GM18867 (cell line): ENCODE measurements at regions not wholly inside any gene's neighbourhood (a gene's known extent, or its start where the extent isn't known, plus 50 kb on each side); places are given as distances from the start of the nearest gene placed in this dataset.

Experiments
- ATAC-seq: cut with Tn5 transposase; IDR thresholded peaks from one replicate; pipeline ENCODE4 v1.9.1; 2021; ENCODE audit warnings: mild to moderate bottlenecking, moderate library complexity; ENCODE audit not compliant: unreplicated experiment

GRCh38 chr15:46383978-46384377, 749.1 kb downstream of the SQOR start:
- no peak for ATAC-seq

GRCh38 chr15:46386356-46386755, 751.5 kb downstream of the SQOR start:
- ATAC-seq, result no peak

- ATAC-seq, result no peak
Observed at GRCh38 chr15:46389739-46390138, 754.9 kb downstream of the SQOR start.

- no peak for ATAC-seq
Observed at GRCh38 chr15:46394463-46394862, 759.6 kb downstream of the SQOR start.

- no peak for ATAC-seq
Observed at GRCh38 chr15:46408312-46408711, 773.5 kb downstream of the SQOR start.

GRCh38 chr15:46409841-46410301, 775.0 kb downstream of the SQOR start:
- ATAC-seq, result no peak

- ATAC-seq, result no peak
Observed at GRCh38 chr15:46410705-46411104, 775.9 kb downstream of the SQOR start.

- ATAC-seq, result no peak
Observed at GRCh38 chr15:46411900-46412299, 777.1 kb downstream of the SQOR start.

GRCh38 chr15:46413799-46414198, 779.0 kb downstream of the SQOR start:
- no peak for ATAC-seq

GRCh38 chr15:46416544-46416943, 781.7 kb downstream of the SQOR start:
- no peak for ATAC-seq

GRCh38 chr15:46420990-46421389, 786.2 kb downstream of the SQOR start:
- ATAC-seq, result no peak

- ATAC-seq, result no peak
Observed at GRCh38 chr15:46441294-46442062, 806.6 kb downstream of the SQOR start.

- no peak for ATAC-seq
Observed at GRCh38 chr15:46442184-46442583, 807.4 kb downstream of the SQOR start.

GRCh38 chr15:46442901-46443590, 808.2 kb downstream of the SQOR start:
- no peak for ATAC-seq

GRCh38 chr15:46450112-46450809, 815.4 kb downstream of the SQOR start:
- ATAC-seq, result no peak

- ATAC-seq, result no peak
Observed at GRCh38 chr15:46450810-46451182, 816.0 kb downstream of the SQOR start.

- no peak for ATAC-seq
Observed at GRCh38 chr15:46452297-46452820, 817.5 kb downstream of the SQOR start.

- ATAC-seq, result no peak
Observed at GRCh38 chr15:46456456-46456855, 821.6 kb downstream of the SQOR start.

GRCh38 chr15:46460431-46461094, 825.7 kb downstream of the SQOR start:
- ATAC-seq, result no peak

- ATAC-seq, result no peak
Observed at GRCh38 chr15:46461416-46461815, 826.6 kb downstream of the SQOR start.

GRCh38 chr15:46467041-46467440, 832.2 kb downstream of the SQOR start:
- ATAC-seq, result no peak
